Mucosa of descending colon (tissue), 3 donors: ENCODE measurements at regions not wholly inside any gene's neighbourhood (a gene's known extent, or its start where the extent isn't known, plus 50 kb on each side); places are given as distances from the start of the nearest gene placed in this dataset.
"Not testable (repeated sequence)": the region's sequence is repeated elsewhere in the genome, so short reads cannot be mapped to it uniquely, and the experiment has no call there.

Experiments used
- ATAC-seq: fragments of 200-7000 bp; cut with Tn5 transposase; one replicate; pipeline ENCODE4 v1.9.1; 2020; ENCODE audit warnings: mild to moderate bottlenecking, moderate library complexity
- DNase-seq, 3 donors: peaks; one replicate each; pipeline ENCODE4 v3.0.0-alpha.2; 2020
- H3K36me3 ChIP-seq: fragments of 200-600 bp; one replicate; pipeline ENCODE4 v1.8.0; 2021; ENCODE audit warnings: low read depth, mild to moderate bottlenecking
- H3K4me1 ChIP-seq: fragments of 200-600 bp; one replicate; pipeline ENCODE4 v1.8.0; 2021; ENCODE audit warnings: low read depth, mild to moderate bottlenecking
- H3K4me3 ChIP-seq: fragments of 200-600 bp; one replicate; pipeline ENCODE4 v1.8.0; 2021; ENCODE audit warnings: mild to moderate bottlenecking
- H3K9me3 ChIP-seq: fragments of 200-600 bp; one replicate; pipeline ENCODE4 v1.8.0; 2021; ENCODE audit warnings: mild to moderate bottlenecking
- intact Hi-C, 2 donors: fragments of 100-400 bp; cut with DNase I in 1 of 2; cut with micrococcal nuclease in 1 of 2; formaldehyde crosslinking; loops; one replicate each; pipeline versions ENCODE4 v1.11.0 to v1.11.1; 2022; cut with DNase I, micrococcal nuclease
- TF ChIP-seq, protein P1 (sequence below): fragments of 200-600 bp; IDR thresholded peaks from one replicate; pipeline ENCODE4 v1.8.0; 2022; ENCODE audit warnings: antibody characterized with exemption, mild to moderate bottlenecking
- donor health status: DM: no; HTN: no; CAD: no; lungs with moderate emphysema.
- donor health status: DM: no; HTN: no; CAD: no.
- donor health status: DM: no; HTN: yes; CAD: no.

DNA sequence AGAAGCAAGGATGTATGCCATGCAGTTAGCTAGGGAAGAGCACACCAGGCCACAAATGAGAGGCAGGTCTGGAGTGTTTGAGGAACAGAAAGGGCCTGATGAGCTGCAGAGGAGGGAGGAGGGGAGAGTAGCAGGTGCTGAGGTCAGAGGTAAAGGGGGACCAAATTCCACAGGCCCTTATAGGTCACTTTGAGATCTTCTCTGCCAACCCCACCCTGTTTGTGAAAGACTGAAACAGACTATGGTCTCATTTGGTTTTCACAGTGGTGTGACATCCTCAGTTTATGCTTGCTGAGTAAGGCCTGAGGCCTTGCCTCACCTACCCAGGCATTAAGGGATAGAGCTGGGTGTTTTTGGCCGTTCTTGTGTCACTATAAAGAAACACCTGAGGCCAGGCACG lies 187.7 kb upstream of the MYLIP start:
- no peak overlapping the region for H3K4me3 ChIP-seq
- ATAC-seq (no peak), DNase-seq (no peak)
- H3K9me3 ChIP-seq, result no peaks in the 10 kb centered on the region
- intact Hi-C loops, result no loop called here
- H3K36me3 ChIP-seq, result no peaks in the 10 kb centered on the region
- H3K4me1 ChIP-seq, result no peaks in the 10 kb centered on the region
- TF ChIP-seq, protein P1, sequence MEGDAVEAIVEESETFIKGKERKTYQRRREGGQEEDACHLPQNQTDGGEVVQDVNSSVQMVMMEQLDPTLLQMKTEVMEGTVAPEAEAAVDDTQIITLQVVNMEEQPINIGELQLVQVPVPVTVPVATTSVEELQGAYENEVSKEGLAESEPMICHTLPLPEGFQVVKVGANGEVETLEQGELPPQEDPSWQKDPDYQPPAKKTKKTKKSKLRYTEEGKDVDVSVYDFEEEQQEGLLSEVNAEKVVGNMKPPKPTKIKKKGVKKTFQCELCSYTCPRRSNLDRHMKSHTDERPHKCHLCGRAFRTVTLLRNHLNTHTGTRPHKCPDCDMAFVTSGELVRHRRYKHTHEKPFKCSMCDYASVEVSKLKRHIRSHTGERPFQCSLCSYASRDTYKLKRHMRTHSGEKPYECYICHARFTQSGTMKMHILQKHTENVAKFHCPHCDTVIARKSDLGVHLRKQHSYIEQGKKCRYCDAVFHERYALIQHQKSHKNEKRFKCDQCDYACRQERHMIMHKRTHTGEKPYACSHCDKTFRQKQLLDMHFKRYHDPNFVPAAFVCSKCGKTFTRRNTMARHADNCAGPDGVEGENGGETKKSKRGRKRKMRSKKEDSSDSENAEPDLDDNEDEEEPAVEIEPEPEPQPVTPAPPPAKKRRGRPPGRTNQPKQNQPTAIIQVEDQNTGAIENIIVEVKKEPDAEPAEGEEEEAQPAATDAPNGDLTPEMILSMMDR, result no peak

DNA sequence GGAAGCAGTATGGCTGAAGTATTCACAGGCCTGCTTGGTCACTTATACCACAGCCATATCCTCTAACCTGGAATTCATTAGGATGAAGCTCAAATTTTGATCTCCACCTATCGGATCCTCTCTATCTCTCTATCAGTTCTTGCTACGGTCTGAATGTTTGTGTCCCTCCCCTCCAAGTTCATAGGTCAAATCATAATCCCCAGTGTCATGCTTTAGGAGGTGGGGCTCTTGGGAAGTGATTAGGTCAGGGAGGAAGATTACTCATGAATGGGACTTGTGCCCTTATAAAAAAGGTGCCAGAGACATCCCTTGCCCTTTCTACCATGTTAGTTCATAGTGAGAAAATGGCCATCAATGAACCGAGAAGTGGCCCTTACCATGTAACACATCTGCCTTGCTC lies 190.8 kb upstream of the MYLIP start:
- DNase-seq (no peak), ATAC-seq (no peak)
- Histone ChIP-seq H3K4me1 (no peaks in the 10 kb centered on the region), H3K9me3 (no peaks in the 10 kb centered on the region), H3K4me3 (no peak overlapping the region), H3K36me3 (no peaks in the 10 kb centered on the region)
- TF ChIP-seq, protein P1, result no peak
- intact Hi-C loops, result no loop called here

DNA sequence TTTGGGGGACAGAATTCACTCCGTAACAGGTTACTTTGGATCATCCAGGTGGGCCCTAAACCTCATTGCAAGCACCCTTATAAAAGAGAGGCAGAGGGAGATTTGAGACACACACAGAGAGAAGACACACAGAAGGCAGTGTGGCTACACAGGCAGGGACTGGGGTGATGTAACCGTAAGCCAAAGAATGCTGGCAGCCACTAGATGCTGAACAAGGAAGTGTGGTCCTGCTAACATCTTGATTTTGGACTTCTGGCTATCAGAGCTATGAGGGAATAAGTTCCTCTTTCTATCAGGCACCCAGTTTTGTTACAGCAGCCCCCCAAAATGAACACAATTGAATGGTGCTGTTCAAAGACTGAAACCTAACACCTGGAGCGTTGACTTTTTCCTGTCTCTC lies 191.3 kb upstream of the MYLIP start:
- no peak for DNase-seq
- Histone ChIP-seq H3K9me3 (no peaks in the 10 kb centered on the region), H3K4me3 (no peak overlapping the region), H3K36me3 (no peaks in the 10 kb centered on the region), H3K4me1 (no peaks in the 10 kb centered on the region)
- TF ChIP-seq, protein P1, result no peak
- intact Hi-C loops, result no loop called here
- no peak for ATAC-seq

DNA sequence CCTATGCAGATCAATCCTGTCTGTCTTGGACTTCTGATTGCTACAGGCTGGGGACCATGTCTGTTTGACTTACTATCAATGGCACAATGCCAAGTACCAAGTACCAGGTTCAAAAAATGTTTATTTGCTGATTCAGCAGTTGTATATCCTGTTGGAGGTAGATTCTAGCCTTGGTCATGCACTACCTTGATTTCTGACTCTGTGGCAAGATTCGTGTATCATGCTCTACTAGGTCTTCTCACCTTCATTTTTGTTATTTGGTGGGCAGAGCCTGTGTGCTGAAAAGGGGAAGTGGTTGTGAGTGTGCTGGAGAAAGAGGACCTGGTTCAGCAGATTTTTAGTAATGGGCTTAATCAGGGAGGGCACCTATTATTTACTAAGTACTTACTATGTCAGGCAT lies 192.4 kb upstream of the MYLIP start:
- TF ChIP-seq, protein P1, result no peak
- intact Hi-C loops, result no loop called here

DNA sequence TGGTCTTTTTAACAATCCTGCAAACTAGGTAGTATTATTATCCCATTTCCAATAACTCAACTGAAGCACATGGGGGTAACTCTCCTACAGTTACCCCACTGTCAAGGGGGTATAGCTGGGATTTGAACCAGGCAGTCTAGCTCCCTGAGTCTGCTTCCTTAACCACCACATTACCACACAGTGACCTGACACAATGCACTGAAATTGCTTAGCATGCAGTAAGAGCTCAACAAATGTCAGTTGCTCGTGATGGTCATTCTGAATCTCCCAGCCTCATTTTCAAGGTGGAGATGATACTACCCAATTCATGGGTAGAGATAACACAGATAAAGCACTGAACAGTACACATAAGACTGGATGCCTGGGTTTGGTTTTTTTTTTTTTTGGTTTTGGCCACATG lies 193.2 kb upstream of the MYLIP start:
- no peaks in the 10 kb centered on the region for H3K36me3 ChIP-seq
- no peak overlapping the region for H3K4me3 ChIP-seq
- H3K9me3 ChIP-seq, result peaks cover 10% of the 10 kb centered on the region
- TF ChIP-seq, protein P1, result no peak
- ATAC-seq (no peak), DNase-seq (no peak)
- no peaks in the 10 kb centered on the region for H3K4me1 ChIP-seq
- intact Hi-C loops, result no loop called here

More for the DNA sequence above, 192.4 kb upstream of the MYLIP start:
- Histone ChIP-seq H3K9me3 (peaks cover 2% of the 10 kb centered on the region), H3K36me3 (no peaks in the 10 kb centered on the region), H3K4me3 (no peak overlapping the region), H3K4me1 (no peaks in the 10 kb centered on the region)
- DNase-seq (no peak), ATAC-seq (peak; percentile 28)

DNA sequence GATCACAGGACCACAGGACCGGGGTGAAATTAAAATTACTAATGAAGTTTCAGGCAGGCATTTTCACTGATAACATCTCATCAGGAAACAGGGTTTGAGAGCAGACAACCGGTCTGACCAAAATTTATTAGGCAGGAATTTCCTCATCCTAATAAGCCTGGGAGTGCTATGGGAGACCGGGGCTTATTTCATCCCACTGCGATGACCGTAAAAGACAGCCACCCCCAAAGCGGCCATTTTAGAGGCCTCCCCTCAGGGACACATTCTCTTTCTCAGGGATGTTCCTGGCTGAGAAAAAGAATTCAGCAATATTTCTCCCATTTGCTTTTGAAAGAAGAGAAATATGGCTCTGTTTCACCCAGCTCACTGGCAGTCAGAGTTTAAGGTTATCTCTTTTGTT lies 197.2 kb upstream of the MYLIP start:
- H3K9me3 ChIP-seq, ATAC-seq, intact Hi-C loops, H3K4me1 ChIP-seq, DNase-seq, H3K36me3 ChIP-seq, H3K4me3 ChIP-seq: not testable (repeated sequence)
